ENCODE measurements at regions not wholly inside any gene's neighbourhood (a gene's known extent, or its start where the extent isn't known, plus 50 kb on each side); places are given as distances from the start of the nearest gene placed in this dataset.

- H3K4me1 ChIP-seq (ENCODE audit: insufficient read depth, low read length), result no peaks in the 10 kb centered on the region
- no peaks in the 10 kb centered on the region for H3K9me3 ChIP-seq (ENCODE audit: insufficient read depth, low read depth, low read length)
- H3K27me3 ChIP-seq (ENCODE audit: insufficient read depth, low read length), result no peaks in the 10 kb centered on the region
- no peak overlapping the region for H3K9ac ChIP-seq (ENCODE audit: low read depth, low read length)
- H3K4me3 ChIP-seq (ENCODE audit: low read length), result no peak overlapping the region
- H3K36me3 ChIP-seq (ENCODE audit: insufficient read depth, low read depth, low read length), result no peaks in the 10 kb centered on the region
- no peak overlapping the region for H3K27ac ChIP-seq (ENCODE audit: low read length)
These were observed 1620.8 kb downstream of the PCDH9 start for GRCh38 chr13:65609350-65609749.

- no peaks in the 10 kb centered on the region for H3K27me3 ChIP-seq (ENCODE audit: insufficient read depth, low read length)
- no peak overlapping the region for H3K4me3 ChIP-seq (ENCODE audit: low read length)
- no peak overlapping the region for H3K9ac ChIP-seq (ENCODE audit: low read depth, low read length)
- H3K27ac ChIP-seq (ENCODE audit: low read length), result no peak overlapping the region
- H3K36me3 ChIP-seq (ENCODE audit: insufficient read depth, low read depth, low read length), result no peaks in the 10 kb centered on the region
- no peaks in the 10 kb centered on the region for H3K4me1 ChIP-seq (ENCODE audit: insufficient read depth, low read length)
- H3K9me3 ChIP-seq (ENCODE audit: insufficient read depth, low read depth, low read length), result no peaks in the 10 kb centered on the region
These were observed 1623.5 kb downstream of the PCDH9 start for GRCh38 chr13:65606622-65607021.

GRCh38 chr13:65605396-65605795, 1624.7 kb downstream of the PCDH9 start:
- Histone ChIP-seq H3K9ac (ENCODE audit: low read depth, low read length) (no peak overlapping the region), H3K4me1 (ENCODE audit: insufficient read depth, low read length) (no peaks in the 10 kb centered on the region), H3K4me3 (ENCODE audit: low read length) (no peak overlapping the region), H3K27me3 (ENCODE audit: insufficient read depth, low read length) (no peaks in the 10 kb centered on the region), H3K36me3 (ENCODE audit: insufficient read depth, low read depth, low read length) (no peaks in the 10 kb centered on the region), H3K9me3 (ENCODE audit: insufficient read depth, low read depth, low read length) (no peaks in the 10 kb centered on the region), H3K27ac (ENCODE audit: low read length) (no peak overlapping the region)

GRCh38 chr13:65603160-65603559, 1627.0 kb downstream of the PCDH9 start:
- H3K36me3 ChIP-seq (ENCODE audit: insufficient read depth, low read depth, low read length), result no peaks in the 10 kb centered on the region
- no peaks in the 10 kb centered on the region for H3K9me3 ChIP-seq (ENCODE audit: insufficient read depth, low read depth, low read length)
- H3K4me3 ChIP-seq (ENCODE audit: low read length), result no peak overlapping the region
- H3K27me3 ChIP-seq (ENCODE audit: insufficient read depth, low read length), result no peaks in the 10 kb centered on the region
- H3K4me1 ChIP-seq (ENCODE audit: insufficient read depth, low read length), result no peaks in the 10 kb centered on the region
- H3K27ac ChIP-seq (ENCODE audit: low read length), result no peak overlapping the region
- no peak overlapping the region for H3K9ac ChIP-seq (ENCODE audit: low read depth, low read length)

GRCh38 chr13:65601855-65602254, 1628.3 kb downstream of the PCDH9 start:
- no peaks in the 10 kb centered on the region for H3K27me3 ChIP-seq (ENCODE audit: insufficient read depth, low read length)
- H3K27ac ChIP-seq (ENCODE audit: low read length), result no peak overlapping the region
- no peak overlapping the region for H3K9ac ChIP-seq (ENCODE audit: low read depth, low read length)
- H3K36me3 ChIP-seq (ENCODE audit: insufficient read depth, low read depth, low read length), result no peaks in the 10 kb centered on the region
- no peaks in the 10 kb centered on the region for H3K4me1 ChIP-seq (ENCODE audit: insufficient read depth, low read length)
- no peaks in the 10 kb centered on the region for H3K9me3 ChIP-seq (ENCODE audit: insufficient read depth, low read depth, low read length)
- no peak overlapping the region for H3K4me3 ChIP-seq (ENCODE audit: low read length)

GRCh38 chr13:65600702-65601101, 1629.4 kb downstream of the PCDH9 start:
- H3K4me1 ChIP-seq (ENCODE audit: insufficient read depth, low read length), result no peaks in the 10 kb centered on the region
- no peaks in the 10 kb centered on the region for H3K9me3 ChIP-seq (ENCODE audit: insufficient read depth, low read depth, low read length)
- H3K36me3 ChIP-seq (ENCODE audit: insufficient read depth, low read depth, low read length), result no peaks in the 10 kb centered on the region
- H3K27ac ChIP-seq (ENCODE audit: low read length), result no peak overlapping the region
- no peaks in the 10 kb centered on the region for H3K27me3 ChIP-seq (ENCODE audit: insufficient read depth, low read length)
- H3K9ac ChIP-seq (ENCODE audit: low read depth, low read length), result no peak overlapping the region
- no peak overlapping the region for H3K4me3 ChIP-seq (ENCODE audit: low read length)

- Histone ChIP-seq H3K4me1 (ENCODE audit: insufficient read depth, low read length) (no peaks in the 10 kb centered on the region), H3K27ac (ENCODE audit: low read length) (no peak overlapping the region), H3K9me3 (ENCODE audit: insufficient read depth, low read depth, low read length) (no peaks in the 10 kb centered on the region), H3K9ac (ENCODE audit: low read depth, low read length) (no peak overlapping the region), H3K4me3 (ENCODE audit: low read length) (no peak overlapping the region), H3K27me3 (ENCODE audit: insufficient read depth, low read length) (no peaks in the 10 kb centered on the region), H3K36me3 (ENCODE audit: insufficient read depth, low read depth, low read length) (no peaks in the 10 kb centered on the region)
These were observed 1632.0 kb downstream of the PCDH9 start for GRCh38 chr13:65597839-65598818.

- H3K4me1 ChIP-seq (ENCODE audit: insufficient read depth, low read length), result no peaks in the 10 kb centered on the region
- H3K9ac ChIP-seq (ENCODE audit: low read depth, low read length), result no peak overlapping the region
- no peak overlapping the region for H3K4me3 ChIP-seq (ENCODE audit: low read length)
- H3K27me3 ChIP-seq (ENCODE audit: insufficient read depth, low read length), result no peaks in the 10 kb centered on the region
- no peaks in the 10 kb centered on the region for H3K36me3 ChIP-seq (ENCODE audit: insufficient read depth, low read depth, low read length)
- H3K9me3 ChIP-seq (ENCODE audit: insufficient read depth, low read depth, low read length), result no peaks in the 10 kb centered on the region
- no peak overlapping the region for H3K27ac ChIP-seq (ENCODE audit: low read length)
These were observed 1634.2 kb downstream of the PCDH9 start for GRCh38 chr13:65595916-65596315.

GRCh38 chr13:65594298-65594781, 1635.8 kb downstream of the PCDH9 start:
- H3K4me3 ChIP-seq (ENCODE audit: low read length), result no peak overlapping the region
- H3K4me1 ChIP-seq (ENCODE audit: insufficient read depth, low read length), result no peaks in the 10 kb centered on the region
- H3K27ac ChIP-seq (ENCODE audit: low read length), result no peak overlapping the region
- H3K27me3 ChIP-seq (ENCODE audit: insufficient read depth, low read length), result no peaks in the 10 kb centered on the region
- H3K9me3 ChIP-seq (ENCODE audit: insufficient read depth, low read depth, low read length), result no peaks in the 10 kb centered on the region
- H3K9ac ChIP-seq (ENCODE audit: low read depth, low read length), result no peak overlapping the region
- no peaks in the 10 kb centered on the region for H3K36me3 ChIP-seq (ENCODE audit: insufficient read depth, low read depth, low read length)

GRCh38 chr13:65593298-65593874, 1636.8 kb downstream of the PCDH9 start:
- no peaks in the 10 kb centered on the region for H3K36me3 ChIP-seq (ENCODE audit: insufficient read depth, low read depth, low read length)
- no peak overlapping the region for H3K9ac ChIP-seq (ENCODE audit: low read depth, low read length)
- no peaks in the 10 kb centered on the region for H3K9me3 ChIP-seq (ENCODE audit: insufficient read depth, low read depth, low read length)
- no peak overlapping the region for H3K27ac ChIP-seq (ENCODE audit: low read length)
- H3K4me1 ChIP-seq (ENCODE audit: insufficient read depth, low read length), result no peaks in the 10 kb centered on the region
- no peak overlapping the region for H3K4me3 ChIP-seq (ENCODE audit: low read length)
- H3K27me3 ChIP-seq (ENCODE audit: insufficient read depth, low read length), result no peaks in the 10 kb centered on the region

- H3K36me3 ChIP-seq (ENCODE audit: insufficient read depth, low read depth, low read length), result no peaks in the 10 kb centered on the region
- no peaks in the 10 kb centered on the region for H3K9me3 ChIP-seq (ENCODE audit: insufficient read depth, low read depth, low read length)
- no peak overlapping the region for H3K4me3 ChIP-seq (ENCODE audit: low read length)
- H3K9ac ChIP-seq (ENCODE audit: low read depth, low read length), result no peak overlapping the region
- no peak overlapping the region for H3K27ac ChIP-seq (ENCODE audit: low read length)
- H3K4me1 ChIP-seq (ENCODE audit: insufficient read depth, low read length), result no peaks in the 10 kb centered on the region
- H3K27me3 ChIP-seq (ENCODE audit: insufficient read depth, low read length), result no peaks in the 10 kb centered on the region
These were observed 1637.4 kb downstream of the PCDH9 start for GRCh38 chr13:65592731-65593130.

- Histone ChIP-seq H3K9me3 (ENCODE audit: insufficient read depth, low read depth, low read length) (no peaks in the 10 kb centered on the region), H3K27me3 (ENCODE audit: insufficient read depth, low read length) (no peaks in the 10 kb centered on the region; the same call in 1 of the 2 replicates), H3K9ac (ENCODE audit: low read depth, low read length) (no peak overlapping the region), H3K4me1 (ENCODE audit: insufficient read depth, low read length) (0 out of 2 replicates have a peak, but pooled peaks cover 5% of the 10 kb centered on the region), H3K36me3 (ENCODE audit: insufficient read depth, low read depth, low read length) (no peaks in the 10 kb centered on the region), H3K4me3 (ENCODE audit: low read length) (no peak overlapping the region), H3K27ac (ENCODE audit: low read length) (no peak overlapping the region)
These were observed 1644.8 kb downstream of the PCDH9 start for GRCh38 chr13:65585346-65585745.
